Breast epithelium (tissue), 4 donors: ENCODE measurements at regions not wholly inside any gene's neighbourhood (a gene's known extent, or its start where the extent isn't known, plus 50 kb on each side); places are given as distances from the start of the nearest gene placed in this dataset.
"Not testable (repeated sequence)": the region's sequence is repeated elsewhere in the genome, so short reads cannot be mapped to it uniquely, and the experiment has no call there.

ENCODE experiments used
- DNase-seq, 2 donors: peaks; one replicate each; pipeline ENCODE4 v3.0.0-alpha.2; 2019; ENCODE audit warnings: low spot score in 2 of 2
- H3K27ac ChIP-seq, 2 donors: fragments of 200-600 bp; sonication (generic) in 1 of 2; one replicate each; pipeline ENCODE4 v1.5.1; 2016 to 2019; ENCODE audit warnings: mild to moderate bottlenecking in 1 of 2
- H3K27me3 ChIP-seq, 2 donors: fragments of 200-600 bp; sonication (generic) in 1 of 2; one replicate each; pipeline versions ENCODE4 v1.5.1 to v1.6.0; 2017 to 2019; ENCODE audit warnings: control low read depth in 1 of 2, mild to moderate bottlenecking in 1 of 2
- H3K36me3 ChIP-seq: fragments of 200-600 bp; one replicate; pipeline ENCODE4 v1.5.1; 2019
- H3K4me1 ChIP-seq, 2 donors: fragments of 200-600 bp; sonication (generic); one replicate each; pipeline ENCODE4 v1.5.1; 2016 to 2019; ENCODE audit warnings: control low read depth in 1 of 2
- H3K4me3 ChIP-seq, 3 donors: fragments of 200-600 bp; sonication (generic); 1 replicate in 2 of 3; 2 replicates in 1 of 3; pipeline ENCODE4 v1.5.1; 2016 to 2019; ENCODE audit warnings: mild to moderate bottlenecking in 3 of 3, moderate library complexity in 2 of 3
- H3K9me3 ChIP-seq, 2 donors: fragments of 200-600 bp; sonication (generic) in 1 of 2; one replicate each; pipeline ENCODE4 v1.5.1; 2016 to 2019; ENCODE audit warnings: control low read depth in 1 of 2
- intact Hi-C: fragments of 100-400 bp; cut with DNase I; formaldehyde crosslinking; loops from one replicate; pipeline ENCODE4 v1.15.1; 2023; ENCODE audit warnings: low total_unique reads

GRCh38 chr3:195969341-195969740 is 61.0 kb upstream of the TNK2 start:
- not testable (repeated sequence) for DNase-seq, H3K36me3 ChIP-seq

GRCh38 chr3:195968104-195968503 is 59.8 kb upstream of the TNK2 start:
- intact Hi-C loops, H3K36me3 ChIP-seq: not testable (repeated sequence)

More at GRCh38 chr3:195969341-195969740, 61.0 kb upstream of the TNK2 start:
- H3K27ac ChIP-seq, intact Hi-C loops, H3K4me1 ChIP-seq, H3K27me3 ChIP-seq, H3K4me3 ChIP-seq, H3K9me3 ChIP-seq: not testable (repeated sequence)

GRCh38 chr3:195967387-195967720 is 59.0 kb upstream of the TNK2 start:
- H3K4me3 ChIP-seq, H3K27me3 ChIP-seq, intact Hi-C loops, DNase-seq, H3K36me3 ChIP-seq, H3K4me1 ChIP-seq, H3K9me3 ChIP-seq, H3K27ac ChIP-seq: not testable (repeated sequence)

More at GRCh38 chr3:195968104-195968503, 59.8 kb upstream of the TNK2 start:
- not testable (repeated sequence) for H3K4me1 ChIP-seq, H3K4me3 ChIP-seq, H3K9me3 ChIP-seq, H3K27me3 ChIP-seq, H3K27ac ChIP-seq, DNase-seq

GRCh38 chr3:195966563-195967386 is 58.4 kb upstream of the TNK2 start:
- H3K36me3 ChIP-seq, intact Hi-C loops, DNase-seq, H3K9me3 ChIP-seq, H3K27me3 ChIP-seq, H3K4me1 ChIP-seq, H3K27ac ChIP-seq, H3K4me3 ChIP-seq: not testable (repeated sequence)

GRCh38 chr3:195965217-195965616 is 56.9 kb upstream of the TNK2 start:
- H3K27ac ChIP-seq, H3K4me1 ChIP-seq, H3K4me3 ChIP-seq, DNase-seq, H3K36me3 ChIP-seq, intact Hi-C loops, H3K9me3 ChIP-seq, H3K27me3 ChIP-seq: not testable (repeated sequence)

- DNase-seq, intact Hi-C loops, H3K4me1 ChIP-seq, H3K27me3 ChIP-seq, H3K9me3 ChIP-seq, H3K27ac ChIP-seq, H3K36me3 ChIP-seq, H3K4me3 ChIP-seq: not testable (repeated sequence)
Measured at GRCh38 chr3:195964318-195965107, 56.2 kb upstream of the TNK2 start.

- H3K4me1 ChIP-seq, H3K36me3 ChIP-seq, DNase-seq, H3K9me3 ChIP-seq, H3K27me3 ChIP-seq, intact Hi-C loops, H3K4me3 ChIP-seq, H3K27ac ChIP-seq: not testable (repeated sequence)
Measured at GRCh38 chr3:195962222-195962621, 53.9 kb upstream of the TNK2 start.

GRCh38 chr3:195960971-195961775 is 52.8 kb upstream of the TNK2 start:
- H3K27ac ChIP-seq, DNase-seq, intact Hi-C loops, H3K9me3 ChIP-seq, H3K4me3 ChIP-seq, H3K36me3 ChIP-seq, H3K27me3 ChIP-seq, H3K4me1 ChIP-seq: not testable (repeated sequence)

- H3K27me3 ChIP-seq, H3K9me3 ChIP-seq, intact Hi-C loops, DNase-seq, H3K4me1 ChIP-seq, H3K36me3 ChIP-seq, H3K4me3 ChIP-seq, H3K27ac ChIP-seq: not testable (repeated sequence)
Measured at GRCh38 chr3:195960164-195960563, 51.8 kb upstream of the TNK2 start.

- DNase-seq, H3K36me3 ChIP-seq, intact Hi-C loops, H3K4me3 ChIP-seq, H3K27ac ChIP-seq, H3K9me3 ChIP-seq, H3K27me3 ChIP-seq, H3K4me1 ChIP-seq: not testable (repeated sequence)
Measured at GRCh38 chr3:195959367-195960157, 51.2 kb upstream of the TNK2 start.

GRCh38 chr3:195958736-195959135 is 50.4 kb upstream of the TNK2 start:
- H3K27me3 ChIP-seq, H3K4me1 ChIP-seq, H3K4me3 ChIP-seq, H3K9me3 ChIP-seq, intact Hi-C loops, DNase-seq, H3K36me3 ChIP-seq, H3K27ac ChIP-seq: not testable (repeated sequence)
